ENCODE measurements at regions not wholly inside any gene's neighbourhood (a gene's known extent, or its start where the extent isn't known, plus 50 kb on each side); places are given as distances from the start of the nearest gene placed in this dataset.

DNA sequence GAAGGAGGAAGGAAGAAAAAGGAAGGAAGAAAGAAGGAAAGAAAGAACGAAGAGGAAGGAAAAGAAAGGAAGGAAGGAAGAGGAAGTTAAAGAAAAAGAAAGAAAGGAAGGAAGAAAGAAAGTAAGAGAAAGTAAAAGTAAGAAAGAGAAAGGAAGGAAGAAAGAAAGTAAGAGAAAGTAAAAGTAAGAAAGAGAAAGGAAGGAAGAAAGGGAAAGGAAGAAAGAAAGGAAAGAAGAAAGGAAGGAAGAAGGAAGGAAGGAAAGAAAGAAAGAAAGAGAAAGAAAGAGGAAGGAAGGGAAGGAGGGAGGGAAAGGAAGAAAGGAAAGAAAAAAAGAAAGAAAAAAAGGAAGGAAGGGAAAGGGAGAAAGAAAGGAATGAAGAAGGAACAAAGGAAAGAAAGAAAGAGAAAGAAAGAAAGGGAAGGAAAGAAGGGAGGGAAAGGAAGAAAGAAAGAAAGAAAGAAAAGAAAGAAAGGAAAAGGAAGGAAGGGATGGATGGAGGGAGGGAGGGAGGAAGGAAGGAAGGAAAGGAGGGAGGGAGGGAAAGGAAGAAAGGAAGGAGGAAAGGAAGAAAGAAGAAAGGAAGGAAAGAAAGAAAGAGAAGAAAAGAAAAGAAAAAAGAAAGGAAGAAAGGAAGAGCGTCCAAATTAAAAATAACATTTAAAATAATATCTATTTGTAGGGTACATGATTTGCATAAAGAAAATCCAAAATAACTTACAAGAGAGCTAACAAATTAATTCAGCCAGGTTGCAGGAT, 827.9 kb downstream of the TSN start:
- no peak for DNase-seq

DNA sequence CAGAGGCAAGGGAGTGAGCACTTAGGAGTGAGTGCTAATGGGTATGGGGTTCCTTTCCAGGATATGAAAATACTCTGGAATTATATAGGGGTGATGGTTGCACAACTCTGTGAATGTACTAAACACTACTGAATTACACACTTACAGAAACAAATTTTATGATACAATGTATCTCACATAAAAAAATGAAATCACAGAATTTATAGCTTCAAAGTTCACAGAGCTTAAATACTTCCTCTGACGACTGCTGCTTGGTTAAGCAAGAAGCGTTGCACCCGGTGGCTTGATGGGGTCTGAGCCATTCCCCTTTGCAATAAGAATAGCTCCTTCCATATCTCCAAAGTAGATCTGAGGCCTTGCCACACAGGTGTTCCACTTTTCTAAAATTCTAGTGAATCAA, 835.1 kb downstream of the TSN start:
- DNase-seq = no peak

DNA sequence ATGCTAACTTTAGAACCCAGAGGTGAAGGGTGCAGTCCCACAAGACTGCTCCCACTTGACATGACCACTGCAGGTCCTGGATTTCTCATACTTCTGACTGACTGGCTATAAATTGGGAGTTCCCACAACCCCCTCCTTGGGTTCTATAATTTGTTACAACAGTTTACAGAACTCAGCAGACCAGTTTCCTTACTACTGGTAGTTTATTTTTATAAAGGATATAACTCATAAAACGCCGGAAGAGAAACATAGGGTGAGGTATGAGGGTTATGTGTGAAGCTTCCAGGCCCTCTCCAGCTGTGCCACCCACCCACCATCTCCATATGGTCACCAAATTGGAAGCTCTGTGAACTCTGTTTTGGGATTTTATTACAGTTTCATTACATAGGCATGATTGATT, 839.6 kb downstream of the TSN start:
- DNase-seq = no peak

DNA sequence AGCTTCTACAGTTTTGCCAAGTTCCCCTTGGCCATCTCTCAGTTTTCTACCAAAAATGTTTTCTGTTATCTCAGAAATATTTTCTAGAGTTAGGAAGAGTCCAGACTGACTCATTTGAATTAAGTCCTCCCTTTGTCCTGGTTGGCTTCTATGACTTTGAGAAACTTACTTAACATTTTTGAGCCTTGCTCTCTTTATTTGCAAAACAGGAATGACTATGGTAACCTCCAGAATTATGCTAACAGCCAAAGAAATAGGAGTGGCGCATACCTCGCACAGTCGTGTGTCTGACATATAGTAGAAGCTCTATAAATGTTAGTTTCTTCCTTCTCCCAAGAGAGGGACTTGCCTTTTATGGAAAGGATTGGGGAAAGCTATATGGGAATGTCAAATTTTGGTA, 841.1 kb downstream of the TSN start:
- no peak for DNase-seq

DNA sequence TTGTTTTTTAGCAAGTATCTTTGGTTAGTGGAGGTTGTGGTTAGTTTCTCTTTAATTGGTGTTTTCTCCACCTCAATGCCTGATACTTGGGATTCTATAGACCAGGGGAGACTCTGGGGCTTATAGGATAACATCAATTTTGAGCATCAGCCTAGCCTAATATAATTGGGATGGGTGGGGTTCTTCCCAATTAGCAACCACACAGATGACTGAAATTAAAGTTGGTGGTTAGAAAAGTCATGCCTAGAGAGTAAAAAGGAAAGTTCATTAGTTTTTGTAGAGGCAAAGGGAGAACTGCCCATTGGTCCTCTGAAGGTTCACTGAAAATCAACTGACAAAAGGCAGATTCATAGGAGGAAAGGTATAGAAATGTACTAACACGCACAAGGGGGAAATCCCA, 843.3 kb downstream of the TSN start:
- DNase-seq = no peak

DNA sequence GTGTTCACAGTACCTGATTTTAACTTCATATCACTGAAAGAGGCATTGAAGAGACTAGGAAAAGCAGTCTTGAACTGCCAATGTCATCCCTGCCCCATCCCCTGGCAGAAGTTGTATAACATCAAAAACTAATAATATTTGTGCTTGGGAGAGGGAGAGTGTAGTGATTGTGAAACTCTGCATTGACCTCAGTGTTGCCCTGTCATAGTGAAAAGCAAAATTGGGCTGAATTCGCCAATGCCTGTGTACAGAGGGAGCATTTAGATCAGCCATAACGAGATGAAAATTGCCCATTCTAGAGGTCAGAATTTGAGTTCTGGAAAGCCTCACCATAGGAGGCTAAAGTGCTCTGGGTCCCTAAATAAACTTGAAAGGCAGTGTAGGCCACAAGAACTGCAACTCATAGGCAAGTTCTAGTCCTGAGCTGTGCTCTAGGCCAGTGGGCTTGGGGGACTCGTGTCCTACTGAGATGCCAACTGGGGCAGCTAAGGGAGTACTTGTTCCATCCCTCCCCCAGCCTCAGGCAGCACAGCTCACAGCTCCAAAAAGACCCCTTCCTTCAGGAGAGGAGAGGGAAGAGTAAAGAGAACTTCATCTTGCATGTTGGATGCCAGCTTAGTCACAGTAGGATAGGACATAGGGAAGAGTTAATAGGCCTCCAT, 855.6 kb downstream of the TSN start:
- DNase-seq = no peak

DNA sequence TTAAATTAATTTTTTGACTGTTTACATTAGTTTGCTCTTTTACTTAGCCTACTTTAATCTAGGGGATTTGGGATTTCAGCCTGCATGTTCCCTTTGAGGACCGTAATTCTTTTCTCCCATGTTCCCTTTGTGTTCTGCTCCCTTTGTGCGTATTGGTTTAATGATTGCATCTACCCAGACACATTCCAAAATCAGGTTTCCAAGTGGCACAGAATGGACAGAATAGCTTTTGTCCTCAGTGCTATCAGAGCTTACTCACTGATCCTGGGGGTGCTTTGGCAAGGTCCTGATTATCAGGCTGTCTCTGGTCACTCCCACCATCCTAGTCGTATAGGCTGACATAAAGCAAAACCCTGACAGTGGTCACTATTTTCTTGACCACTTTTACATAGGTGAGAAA, 867.5 kb downstream of the TSN start:
- no peak for DNase-seq

DNA sequence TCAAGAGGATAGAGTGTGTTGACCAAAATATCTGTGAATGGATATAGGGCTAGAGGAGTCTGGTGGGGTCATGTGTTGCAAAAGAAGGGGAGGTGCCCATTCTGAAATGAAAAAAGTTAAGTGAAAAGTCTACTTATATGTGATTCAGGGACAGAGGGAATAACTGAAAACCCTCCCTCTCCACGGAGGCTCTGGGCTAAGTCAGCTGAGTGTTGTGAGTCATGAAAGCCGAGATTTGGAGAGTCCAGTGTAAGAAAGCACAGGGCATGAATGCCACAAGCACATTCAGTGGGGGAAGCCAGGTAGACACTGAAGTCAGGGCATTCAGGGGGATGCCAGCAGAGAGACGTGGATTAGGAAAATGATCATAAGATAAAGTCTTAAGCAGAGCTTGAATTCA, 871.9 kb downstream of the TSN start:
- DNase-seq = no peak

DNA sequence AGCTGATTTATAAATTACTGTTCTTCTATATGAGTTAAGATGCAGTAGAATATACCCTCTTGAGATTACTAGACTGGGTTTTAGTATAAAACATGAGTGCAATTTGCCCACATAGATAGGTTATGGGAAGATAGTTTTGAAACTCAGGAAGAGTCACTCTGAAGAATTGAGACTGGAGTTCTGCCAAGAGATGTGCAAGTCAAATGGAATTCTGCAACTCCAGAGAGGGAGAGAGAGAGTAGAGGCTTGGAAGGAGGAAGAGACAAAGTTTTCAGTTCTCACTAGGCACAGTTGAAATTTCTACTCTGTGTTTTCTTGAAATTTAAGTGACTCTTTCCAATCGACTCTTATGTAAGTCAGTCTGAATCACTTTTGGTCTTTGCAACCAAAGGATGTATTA, 878.8 kb downstream of the TSN start:
- no peak for DNase-seq

DNA sequence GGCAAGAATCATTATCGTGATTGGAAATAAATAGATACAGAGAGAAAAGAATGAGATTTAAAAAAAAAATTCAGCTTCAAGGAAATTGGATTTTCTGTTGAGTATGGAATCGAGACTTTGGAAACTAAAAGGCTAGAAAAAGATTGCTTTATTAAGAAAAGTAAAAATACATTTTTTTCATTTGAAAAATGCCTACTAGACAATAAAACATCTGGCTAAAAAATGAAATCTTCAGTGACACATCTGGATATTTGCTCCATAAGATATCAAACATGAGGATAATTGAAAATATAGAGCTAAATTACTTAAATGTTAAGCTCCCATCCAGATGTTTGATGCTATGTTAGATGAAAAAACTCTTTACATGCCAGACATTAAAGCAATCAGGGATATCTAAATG, 879.5 kb downstream of the TSN start:
- DNase-seq = no peak

DNA sequence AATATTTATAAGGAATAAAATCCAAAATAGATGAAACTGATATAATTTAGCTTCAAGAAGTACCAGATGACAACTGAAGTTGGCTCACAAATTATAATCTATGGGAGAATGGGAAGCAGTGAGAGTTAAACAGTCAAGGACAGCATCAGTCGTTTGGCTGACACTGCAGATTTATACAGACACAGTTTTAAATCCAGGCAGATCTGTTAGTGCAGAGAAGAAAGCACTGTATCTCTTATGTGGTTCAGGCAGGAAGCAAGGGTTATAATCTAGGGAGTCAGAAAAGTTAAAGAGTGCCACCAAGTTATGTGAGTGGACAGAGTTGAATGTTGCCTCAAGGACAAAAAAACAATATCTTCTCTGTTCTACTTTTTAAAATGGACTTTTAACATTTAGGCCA, 880.2 kb downstream of the TSN start:
- DNase-seq = no peak

DNA sequence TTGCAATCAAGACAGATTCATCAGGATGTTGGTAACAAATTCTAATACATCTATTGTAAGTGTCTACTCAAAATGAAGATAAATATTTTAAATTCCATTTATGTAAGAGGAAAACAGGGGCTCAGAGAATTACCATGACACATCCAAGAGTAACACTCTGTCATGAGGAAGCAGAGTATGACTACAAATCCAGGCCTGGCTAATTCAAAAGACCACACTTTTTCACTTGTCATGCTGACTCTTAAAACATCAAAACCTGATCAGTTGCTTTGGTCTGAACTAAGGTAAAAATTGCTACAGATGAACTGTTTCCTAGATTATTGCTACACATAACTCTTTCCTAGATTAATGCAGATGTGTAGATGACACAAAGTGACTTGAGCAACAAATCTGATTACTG, 880.6 kb downstream of the TSN start:
- no peak for DNase-seq

DNA sequence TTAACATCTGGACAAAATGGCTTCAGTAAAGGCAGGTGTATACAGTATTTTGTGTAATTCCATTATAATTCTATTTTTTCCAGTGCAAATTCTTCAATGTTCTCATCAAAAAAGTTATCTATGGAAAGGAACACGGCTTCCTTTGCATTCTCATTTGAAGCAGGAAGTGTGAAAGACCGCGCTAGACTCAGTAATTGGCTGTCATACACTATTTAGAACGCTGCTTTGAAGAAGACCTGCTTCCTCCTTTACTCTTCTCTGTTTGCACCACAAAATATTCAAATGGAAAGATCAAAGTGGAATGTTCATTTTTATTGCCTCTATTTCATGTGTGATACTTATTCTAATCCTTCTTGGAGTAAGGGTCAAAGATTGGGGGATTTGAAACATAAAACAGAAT, 883.7 kb downstream of the TSN start:
- no peak for DNase-seq

DNA sequence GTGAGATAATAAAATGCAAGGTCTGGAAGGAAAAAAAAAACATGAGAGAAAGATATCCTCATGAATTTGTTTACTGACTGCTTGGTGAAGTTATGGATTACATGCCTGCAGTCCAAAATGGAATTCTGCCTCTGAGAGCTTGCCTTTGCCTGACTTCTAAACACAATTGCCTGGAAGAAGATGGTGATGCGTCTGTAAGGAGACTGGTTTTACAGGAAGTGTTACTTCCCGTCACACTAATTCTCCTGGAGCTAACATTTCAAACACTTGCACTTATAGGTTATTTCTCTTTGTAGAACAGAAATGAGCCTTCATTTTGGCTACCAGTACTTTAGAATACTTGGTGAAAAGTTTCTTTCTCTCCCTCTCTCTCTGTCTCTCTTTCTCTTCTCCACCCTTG, 884.3 kb downstream of the TSN start:
- DNase-seq = no peak

DNA sequence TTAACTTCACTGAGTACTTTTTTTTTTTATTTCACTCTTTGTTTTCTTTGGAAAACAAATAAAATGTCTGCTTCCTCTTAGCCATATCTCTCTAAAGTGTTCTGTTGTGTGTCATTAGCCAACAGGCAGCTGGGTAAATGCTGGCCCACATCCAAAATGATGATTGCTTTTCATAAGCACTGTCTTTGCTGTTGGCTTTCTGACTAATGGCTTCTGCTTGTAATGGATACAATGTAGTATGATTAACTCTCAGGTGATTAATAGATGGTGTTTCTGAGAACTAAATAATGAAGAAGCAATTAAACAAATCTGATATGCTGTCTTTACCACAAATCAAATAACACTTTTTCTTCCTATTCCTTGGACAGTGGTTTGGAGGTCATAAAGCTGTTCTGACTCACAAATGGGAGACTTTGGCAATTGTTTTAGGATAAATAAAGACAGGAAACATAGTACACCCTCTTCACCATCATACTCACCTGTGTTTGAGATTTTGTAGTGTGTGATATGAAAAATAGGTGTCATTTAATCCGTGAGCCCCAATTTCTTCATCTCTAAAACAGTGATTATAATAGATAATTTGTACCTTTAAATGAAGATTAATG, 888.4 kb downstream of the TSN start:
- no peak for DNase-seq

DNA sequence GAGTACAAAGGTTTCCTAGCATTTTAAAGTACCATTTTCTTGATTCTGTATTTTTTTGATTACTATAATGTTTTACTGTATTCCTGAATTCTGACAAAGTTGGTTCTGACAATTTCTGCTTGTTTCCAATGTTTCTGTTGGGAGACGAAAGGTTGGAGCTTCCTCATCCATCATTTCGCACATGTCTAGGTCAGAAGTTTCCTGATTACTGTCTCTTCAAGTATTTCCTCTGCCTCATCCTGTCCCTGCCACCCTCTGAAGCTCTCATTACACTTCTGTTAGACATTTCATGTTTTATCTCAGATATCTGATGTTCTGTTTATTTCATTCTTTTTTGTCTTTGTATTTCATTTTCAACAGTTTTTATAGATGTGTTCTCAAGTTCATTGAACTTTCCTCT, 895.8 kb downstream of the TSN start:
- DNase-seq = no peak

DNA sequence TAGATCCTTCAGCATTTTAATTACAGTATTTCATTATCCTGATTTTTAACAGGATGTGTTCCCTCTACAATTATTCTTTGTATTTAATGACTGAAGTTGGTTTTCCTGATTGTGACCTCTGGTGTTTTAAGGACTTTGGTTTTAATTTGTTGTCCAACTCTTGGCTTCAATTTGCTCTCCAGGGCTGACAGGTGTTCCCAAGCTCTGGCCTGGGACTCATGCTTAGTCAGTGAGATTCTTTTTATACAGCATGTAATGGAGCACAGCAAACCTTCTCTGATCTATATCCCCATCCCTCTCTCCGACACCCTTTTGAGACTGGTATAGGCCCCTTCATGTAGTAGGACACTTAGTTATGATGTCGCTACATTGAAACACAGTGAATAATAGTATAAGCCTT, 896.3 kb downstream of the TSN start:
- DNase-seq = no peak

DNA sequence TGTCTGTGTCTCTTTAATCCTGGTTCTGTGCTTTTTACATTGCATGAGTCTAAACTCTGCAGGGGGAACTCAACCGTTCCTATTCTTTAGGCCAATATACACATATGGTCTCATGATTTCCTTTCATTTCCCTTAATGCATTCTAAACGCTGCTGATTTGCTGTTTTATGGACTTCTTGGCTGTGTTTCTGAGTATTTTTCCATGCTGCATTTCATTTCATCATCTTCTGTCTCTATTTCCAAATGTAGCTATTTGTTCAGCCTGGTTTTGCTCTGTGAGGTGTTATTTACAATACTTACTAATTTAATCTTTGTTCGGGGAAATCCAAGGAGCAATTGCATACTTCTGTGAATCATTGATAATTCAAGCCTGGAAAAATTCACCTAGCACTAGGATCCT, 897.2 kb downstream of the TSN start:
- no peak for DNase-seq

DNA sequence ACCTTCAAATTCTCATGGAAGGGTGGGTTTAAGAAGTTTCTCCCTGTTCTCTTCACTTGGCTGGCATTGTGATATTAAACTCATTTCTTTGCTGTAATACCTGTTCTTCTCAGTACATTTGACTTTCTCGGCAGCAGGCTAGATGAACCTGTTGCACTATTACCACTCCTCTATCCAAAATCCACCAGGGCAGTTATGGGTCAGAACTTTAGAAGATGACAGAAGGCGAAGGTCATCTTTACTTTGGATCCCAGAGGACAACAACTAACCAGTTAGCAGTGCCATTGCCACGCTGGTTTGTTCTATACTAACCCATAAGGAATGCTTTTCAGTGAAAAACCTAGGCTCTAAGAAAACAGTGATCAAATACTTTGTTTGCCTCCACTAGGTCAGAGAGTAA, 901.0 kb downstream of the TSN start:
- DNase-seq = no peak

DNA sequence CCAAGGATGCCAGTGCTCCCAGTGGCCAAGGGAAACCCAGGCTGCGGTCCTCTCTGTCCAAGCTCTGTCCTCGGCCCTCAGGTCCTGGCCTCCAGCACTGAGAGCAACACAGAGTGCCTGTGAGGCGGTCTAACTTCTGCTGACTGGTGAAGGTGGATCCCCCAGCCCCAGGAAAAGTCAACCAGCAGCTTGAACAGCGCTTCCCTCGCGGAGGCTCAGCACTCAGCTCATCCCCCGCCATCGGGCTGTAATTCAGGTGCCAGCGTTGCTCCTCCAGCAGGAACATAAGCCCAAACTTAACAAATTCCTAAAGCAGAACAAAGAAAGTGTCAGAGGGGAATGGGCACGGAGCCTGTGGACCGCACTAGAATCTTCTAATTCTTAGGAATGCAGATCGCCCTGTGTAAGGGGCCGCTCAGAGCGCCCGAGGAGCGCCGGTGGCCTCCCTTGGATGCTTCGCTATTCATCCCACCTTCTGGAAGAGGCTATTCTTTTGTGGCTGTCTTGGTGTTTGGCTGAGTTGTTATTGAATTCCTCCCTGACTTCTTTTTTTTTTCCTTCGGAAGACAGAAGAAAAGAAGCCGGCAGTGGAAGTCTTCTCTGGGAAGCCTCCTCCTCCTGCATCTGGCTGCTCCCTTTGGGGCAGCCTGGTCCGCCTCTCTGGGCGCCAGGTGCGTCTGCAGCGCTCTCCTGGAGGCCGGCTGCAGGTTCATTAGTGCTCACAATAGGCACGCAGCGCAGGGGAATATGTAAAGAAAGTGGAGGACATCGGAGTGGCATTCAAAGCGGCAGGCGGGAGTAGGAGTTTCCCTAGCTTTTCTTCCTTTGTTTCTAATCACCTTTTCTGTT, 905.6 kb downstream of the TSN start:
- no peak for DNase-seq

DNA sequence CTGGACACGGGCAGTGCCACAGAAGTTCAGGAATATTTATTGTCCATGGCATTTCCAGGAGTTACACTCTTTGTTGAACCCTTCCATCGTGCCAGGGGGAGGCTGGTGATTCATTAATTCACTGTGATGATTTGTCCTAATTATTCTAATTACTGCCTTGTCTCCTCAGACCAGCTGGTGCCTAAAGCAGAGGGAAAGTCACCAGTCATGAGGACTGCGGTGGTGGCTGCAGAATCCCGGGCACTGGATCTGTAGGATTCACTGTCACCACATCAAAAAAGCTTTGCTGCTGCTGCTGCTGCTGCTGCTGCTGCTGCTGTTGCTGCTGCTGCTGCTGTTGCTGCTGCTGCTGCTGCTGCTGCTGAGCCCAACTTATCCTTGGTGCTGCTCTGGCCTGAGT, 908.2 kb downstream of the TSN start:
- DNase-seq = no peak

DNA sequence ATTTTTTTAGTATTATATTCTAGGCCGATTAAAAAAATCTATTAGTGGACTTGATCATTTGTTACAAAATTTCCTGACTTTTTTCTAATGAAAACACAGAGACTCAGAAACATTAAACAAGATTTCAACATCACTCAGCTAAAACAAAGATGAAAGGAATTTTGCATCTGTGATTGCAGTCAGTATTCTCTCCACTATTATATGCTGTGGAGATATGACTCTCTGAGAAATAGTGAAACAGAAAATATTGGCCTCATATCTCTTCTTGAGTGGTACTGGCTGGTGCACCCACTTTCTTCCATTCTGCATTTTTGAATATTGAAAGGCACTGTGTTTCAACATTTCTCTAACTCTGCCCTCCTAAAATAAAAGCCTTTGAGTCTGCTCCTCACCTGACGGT, 914.2 kb downstream of the TSN start:
- DNase-seq = no peak

DNA sequence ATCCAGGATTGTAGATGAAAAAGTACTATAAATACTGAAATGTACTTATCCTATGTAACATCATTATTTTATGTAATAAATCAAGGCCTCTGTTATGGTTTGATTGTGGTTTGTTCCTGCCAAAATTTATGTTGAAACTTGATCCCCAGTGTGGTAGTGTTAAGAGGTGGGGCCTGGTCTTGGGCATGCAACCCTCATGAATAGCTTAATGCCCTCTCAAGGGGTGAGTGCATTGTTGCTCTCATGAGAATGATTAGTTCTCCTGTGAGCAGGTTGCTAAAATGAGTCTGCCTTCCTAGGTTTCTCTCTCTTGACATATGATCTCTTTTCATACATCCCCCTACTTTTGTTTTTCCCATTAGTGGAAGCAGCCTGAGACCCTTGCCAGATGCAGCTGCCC, 915.4 kb downstream of the TSN start:
- DNase-seq = no peak

DNA sequence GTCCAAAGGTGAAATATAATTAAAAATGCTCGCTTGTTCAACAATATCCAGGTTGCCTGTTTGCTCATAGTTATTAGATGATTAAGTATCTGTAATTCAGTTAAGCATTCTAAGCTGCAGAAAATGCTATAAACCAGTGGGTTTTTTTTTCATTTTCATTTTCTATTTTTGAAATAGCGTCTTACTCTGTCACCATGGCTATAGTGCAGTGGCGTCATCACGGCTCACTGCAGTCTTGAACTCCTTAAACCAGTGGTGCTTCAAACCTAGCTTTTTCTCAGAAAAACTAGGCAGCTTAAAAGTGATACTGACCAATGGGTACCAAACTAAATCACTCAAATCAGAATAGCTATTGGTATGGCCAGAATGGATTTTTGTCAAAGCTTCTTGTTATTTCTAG, 925.2 kb downstream of the TSN start:
- DNase-seq = no peak
